ENCODE measurements at regions not wholly inside any gene's neighbourhood (a gene's known extent, or its start where the extent isn't known, plus 50 kb on each side); places are given as distances from the start of the nearest gene placed in this dataset.
"Not testable (repeated sequence)": the region's sequence is repeated elsewhere in the genome, so short reads cannot be mapped to it uniquely, and the experiment has no call there.

DNA sequence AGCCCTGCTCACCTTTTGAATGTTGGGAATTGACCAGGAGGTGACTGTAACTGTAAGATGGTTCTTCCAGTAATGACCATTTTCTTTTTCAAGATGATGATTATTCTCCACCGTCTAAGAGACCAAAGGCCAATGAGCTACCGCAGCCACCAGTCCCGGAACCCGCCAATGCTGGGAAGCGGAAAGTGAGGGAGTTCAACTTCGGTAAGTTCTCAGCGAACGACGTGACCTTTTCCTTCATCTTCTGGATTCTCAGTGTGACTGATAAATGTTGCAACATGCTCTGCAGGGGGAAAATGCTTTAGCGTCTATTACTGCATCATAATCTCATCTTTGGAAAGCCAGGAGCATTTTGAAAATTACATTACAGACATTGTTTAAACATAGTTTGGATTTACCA, 89.5 kb upstream of the SPDYE9 start:
- not testable (repeated sequence) for DNase-seq (ENCODE audit: low spot score)

DNA sequence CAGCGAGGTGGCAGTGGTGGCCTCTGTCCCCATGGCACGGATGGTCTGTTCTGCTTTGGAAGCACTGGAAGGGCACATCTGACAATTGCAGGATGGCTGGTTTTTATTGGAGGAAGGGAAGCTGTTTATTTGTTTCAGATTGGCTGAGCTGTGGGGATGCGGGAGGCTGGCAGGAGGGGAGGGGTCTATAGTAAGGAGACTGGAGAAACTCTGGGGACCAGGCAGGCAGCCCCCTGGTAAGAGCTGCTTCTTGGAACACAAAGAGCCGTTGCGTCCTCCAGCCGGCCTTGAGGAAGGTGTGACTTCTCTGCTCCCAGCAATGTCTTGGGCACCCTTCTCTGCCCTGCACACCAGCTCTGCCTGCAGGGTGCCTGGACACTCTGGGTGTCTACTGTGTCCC, 85.1 kb upstream of the SPDYE9 start:
- not testable (repeated sequence) for DNase-seq (ENCODE audit: low spot score)

DNA sequence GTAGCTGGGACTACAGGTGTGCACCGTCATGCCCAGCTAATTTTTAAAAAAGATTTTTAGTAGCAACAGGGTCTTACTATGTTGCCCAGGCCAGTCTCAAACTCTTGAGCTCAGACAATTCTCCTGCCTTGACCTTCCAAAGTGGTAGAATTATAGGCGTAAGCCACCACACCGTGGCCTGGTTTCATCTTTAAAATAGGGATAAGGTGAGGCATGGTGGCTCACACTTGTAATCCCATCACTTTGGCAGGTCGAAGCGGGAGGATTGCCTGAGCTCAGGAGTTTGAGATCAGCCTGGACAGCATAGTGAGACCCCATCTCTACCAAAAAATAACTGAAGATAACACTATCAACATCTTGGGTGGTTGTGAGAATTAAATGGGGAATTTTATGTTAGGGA, 84.6 kb upstream of the SPDYE9 start:
- DNase-seq (ENCODE audit: low spot score), result not testable (repeated sequence)

DNA sequence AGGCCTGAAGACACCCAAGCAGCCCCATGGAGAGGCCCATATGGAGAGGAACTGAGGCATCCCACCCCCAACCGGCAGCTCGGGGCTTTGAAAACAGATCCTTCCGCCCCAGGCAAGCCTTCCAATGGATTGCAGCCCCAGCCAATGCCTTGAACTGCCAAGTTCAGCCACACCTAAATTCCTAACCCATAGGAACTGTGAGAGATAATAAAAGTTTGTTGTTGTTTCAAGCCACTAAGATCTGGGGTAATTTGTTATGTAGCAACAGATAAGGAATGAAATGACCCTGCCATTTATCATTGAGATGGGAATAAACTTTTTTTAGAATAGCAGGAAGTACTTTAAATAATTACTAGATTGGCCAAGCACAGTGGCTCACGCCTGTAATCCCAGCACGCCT, 80.3 kb upstream of the SPDYE9 start:
- DNase-seq (ENCODE audit: low spot score), result not testable (repeated sequence)

DNA sequence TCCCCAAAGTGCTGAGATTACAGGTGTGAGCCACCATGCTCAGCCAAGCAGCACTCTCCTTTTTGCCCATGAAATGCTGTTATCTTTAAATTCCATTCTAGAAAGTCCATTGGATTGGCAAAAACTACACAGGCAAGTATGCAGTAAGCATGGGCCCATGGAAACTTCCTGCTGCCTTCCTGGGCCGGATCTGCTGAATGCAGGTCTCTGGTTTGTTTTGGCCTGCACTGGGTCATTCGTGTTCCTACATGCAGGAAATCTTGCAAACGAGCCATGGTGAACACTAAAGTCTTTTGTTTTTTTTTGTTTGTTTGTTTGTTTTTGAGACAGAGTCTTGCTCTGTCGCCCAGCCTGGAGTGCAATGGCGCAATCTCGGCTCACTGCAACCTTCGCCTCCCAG, 76.8 kb upstream of the SPDYE9 start:
- DNase-seq (ENCODE audit: low spot score), result not testable (repeated sequence)

DNA sequence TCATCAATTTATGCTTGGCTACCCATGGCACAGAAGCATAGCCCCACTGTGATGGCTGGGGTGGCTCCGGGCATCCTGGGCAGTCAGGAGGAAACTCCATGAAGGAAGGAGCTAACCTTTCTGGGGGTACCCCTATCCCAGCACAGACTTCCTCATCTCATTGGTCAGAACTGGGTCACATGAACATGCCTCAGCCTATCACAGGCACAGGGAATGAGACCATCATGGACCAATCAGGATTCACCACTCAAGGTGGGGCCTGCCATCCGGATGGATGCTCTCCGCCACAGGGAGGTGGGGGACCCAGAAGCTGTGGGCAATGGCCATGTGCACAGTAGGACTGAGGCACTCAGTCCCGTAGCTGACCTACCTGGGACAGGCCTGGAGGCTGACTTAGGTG, 75.9 kb upstream of the SPDYE9 start:
- DNase-seq (ENCODE audit: low spot score), result not testable (repeated sequence)

DNA sequence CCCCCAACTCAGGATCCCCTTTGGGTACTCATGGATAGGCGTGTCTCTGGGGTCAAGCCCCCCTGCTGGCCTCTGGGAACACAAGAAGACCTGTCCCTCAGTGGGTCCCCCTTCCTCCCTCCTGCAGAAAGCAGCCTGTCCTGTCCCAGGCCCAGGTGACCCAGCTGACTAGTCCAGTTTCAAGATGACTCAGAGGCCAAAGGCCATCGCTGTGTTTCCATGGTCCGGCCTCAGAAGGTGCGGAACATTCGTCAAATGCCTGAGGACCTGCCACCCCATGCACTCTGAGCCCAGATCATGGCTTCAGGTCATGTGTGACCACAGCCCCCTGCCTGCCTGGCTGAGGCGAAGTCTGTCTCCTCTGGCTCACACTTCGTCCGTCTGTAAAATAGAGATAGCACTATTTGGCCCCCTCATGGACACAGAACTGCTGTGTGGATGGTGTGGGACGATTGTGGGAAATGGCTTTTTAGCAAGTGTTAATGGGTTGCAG, 71.4 kb upstream of the SPDYE9 start:
- not testable (repeated sequence) for DNase-seq (ENCODE audit: low spot score)

DNA sequence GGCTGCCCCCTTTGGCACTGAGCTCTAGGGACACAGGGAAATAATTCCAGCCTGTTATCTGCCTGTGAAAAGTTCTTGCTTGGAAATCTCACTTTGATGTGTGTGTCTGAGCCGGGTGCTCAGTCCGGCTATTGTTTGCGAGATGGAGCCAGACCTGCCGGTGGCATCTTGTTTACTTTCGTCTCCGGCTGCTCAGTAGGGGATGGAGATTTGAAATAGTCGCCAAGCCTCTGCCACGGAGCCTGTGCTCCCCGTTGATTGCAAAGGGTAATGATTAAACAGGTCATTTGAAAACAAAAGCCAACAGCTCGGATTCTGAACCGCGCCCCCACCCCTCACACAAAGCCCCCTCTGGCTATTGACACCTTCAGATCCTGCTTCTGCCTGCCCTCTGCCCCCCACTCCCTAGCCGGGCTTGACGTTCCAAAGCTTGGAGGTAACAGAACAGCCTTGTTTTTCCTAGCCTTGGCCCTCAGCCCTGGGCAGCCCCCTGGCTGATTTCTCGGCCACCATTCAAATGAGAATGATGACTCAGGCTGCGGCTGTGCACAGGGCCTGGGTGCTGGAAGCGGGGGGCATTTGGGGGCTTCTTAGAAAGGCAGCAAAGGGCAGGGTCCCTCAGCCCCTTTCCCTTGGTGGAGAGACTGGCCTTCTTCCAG, 70.8 kb upstream of the SPDYE9 start:
- not testable (repeated sequence) for DNase-seq (ENCODE audit: low spot score)

DNA sequence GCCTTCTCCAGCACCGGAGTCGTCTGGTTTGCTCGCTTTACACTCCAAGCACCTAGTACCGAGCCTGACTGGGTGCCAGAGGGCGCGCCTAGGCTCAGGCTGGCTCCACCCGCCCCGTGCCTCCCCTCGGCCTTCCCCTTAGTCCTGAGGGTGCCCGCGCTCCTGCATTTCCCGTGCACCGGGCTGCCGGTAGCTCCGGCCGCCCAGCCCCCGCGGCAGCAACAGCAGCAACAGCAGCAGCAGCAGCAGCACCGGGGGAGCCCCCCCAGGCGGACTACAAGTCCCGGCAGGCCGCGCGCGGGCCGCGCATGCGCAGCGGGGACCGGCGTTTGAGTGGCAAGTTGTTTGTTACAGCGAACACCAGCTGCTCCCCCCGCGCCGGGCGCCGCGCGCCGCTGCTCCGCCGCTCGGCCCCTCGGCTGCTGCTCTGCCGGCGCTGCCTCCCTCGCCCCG, 68.8 kb upstream of the SPDYE9 start:
- DNase-seq (ENCODE audit: low spot score), result not testable (repeated sequence)

DNA sequence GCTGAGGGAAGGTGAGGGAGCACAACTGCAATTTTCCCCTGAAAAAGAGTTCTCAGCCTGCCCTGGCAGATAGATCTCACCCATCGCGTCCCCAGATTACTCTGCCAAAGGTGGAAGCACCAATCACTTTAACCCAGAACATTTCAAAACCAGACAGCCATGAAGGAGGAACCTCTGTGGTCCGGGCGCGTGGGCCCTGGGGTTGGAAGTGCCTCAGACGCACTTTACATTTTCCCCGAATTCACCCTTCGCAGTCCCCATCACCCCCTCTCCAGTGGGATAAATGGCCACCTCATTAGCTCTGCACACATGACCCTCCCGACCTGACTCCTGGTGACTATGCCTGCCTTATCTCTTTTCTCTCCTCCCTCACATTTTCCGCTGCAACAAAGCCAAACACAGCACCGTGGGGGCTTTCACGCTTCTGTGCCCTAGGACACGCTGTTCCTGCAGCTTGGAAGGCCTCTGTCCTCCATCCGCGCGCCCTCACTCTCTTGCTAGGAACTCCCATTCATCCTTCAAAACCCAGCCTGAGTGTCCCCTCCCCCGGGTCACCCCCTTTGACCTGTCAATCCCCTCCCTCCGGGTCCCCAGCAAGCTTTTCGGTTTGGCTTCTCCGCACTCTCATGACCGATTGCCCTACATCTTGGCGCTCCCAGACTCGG, 68.2 kb upstream of the SPDYE9 start:
- DNase-seq (ENCODE audit: low spot score), result not testable (repeated sequence)

DNA sequence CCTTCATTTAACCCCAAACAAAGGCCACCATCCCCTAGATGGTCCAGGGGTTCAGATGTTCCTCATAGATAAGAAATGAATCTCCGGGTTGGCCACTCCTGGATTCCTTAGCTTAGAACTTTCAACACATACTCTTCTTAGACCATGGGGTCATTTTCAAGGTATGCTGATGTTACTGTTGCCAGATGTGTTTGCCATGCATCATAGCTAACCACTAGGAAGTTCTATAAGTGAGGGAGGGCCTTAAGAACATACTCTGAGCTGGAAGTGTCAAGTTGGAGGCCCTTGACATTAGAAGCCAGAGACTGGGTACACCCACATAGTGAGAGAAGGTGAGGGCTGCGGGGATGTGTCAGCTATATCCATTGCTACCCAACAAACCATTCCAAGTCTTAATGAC, 62.7 kb upstream of the SPDYE9 start:
- DNase-seq (ENCODE audit: low spot score), result not testable (repeated sequence)

DNA sequence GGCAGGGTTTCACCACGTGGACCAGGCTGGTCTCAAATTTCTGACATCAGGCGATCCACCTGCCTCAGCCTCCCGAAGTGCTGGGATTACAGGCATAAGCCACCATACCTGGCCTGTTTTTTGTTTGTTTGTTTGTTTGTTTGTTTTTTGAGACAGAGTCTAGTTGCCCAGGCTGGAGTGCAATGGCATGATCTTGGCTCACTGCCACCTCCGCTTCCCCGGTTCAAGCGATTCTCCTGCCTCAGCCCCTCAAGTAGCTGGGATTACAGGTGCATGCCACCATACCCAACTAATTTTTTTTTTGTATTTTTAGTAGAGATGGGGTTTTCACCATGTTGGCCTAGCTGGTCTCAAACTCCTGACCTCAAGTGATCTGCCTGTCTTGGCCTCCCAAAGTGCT, 61.8 kb upstream of the SPDYE9 start:
- DNase-seq (ENCODE audit: low spot score), result not testable (repeated sequence)

DNA sequence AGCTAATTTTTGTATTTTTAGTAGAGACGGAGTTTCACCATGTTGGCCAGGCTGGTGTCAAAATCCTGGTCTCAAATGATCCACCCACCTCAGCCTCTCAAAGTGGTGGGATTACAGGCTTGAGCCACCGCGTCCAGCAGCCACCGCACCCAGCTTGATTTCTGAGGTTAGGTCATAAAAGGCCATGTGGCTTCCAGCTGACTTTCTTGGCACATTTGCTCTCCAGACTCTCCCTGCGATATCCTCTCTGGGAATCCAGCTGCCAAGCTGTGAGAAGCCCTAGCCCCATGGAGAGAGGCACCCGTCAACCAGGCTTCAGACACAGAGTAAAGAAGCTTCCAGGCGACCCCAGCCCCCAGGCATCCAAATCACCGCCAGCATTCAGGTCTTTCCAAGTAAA, 58.2 kb upstream of the SPDYE9 start:
- DNase-seq (ENCODE audit: low spot score), result not testable (repeated sequence)

DNA sequence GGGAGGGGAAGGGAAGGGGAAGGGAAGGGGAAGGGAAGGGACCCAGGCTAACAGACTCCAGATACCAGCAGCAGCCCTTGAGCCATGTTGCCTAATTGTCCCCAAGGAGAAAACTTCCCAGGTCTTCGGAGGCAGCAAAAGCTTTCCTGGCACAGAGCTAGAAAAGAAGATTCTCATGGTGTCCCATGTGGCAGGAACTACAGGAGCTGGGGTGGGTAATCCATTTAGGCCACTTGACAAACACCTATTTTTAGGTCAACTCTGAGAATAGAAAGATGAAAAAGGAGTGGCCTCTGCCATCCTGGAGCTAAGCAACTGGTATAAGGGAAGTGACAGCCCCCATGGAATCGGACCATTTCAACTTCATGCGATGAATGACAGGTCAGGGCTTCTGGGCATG, 52.1 kb upstream of the SPDYE9 start:
- not testable (repeated sequence) for DNase-seq (ENCODE audit: low spot score)

Data from A172 (cell line).